ENCODE measurements at regions not wholly inside any gene's neighbourhood (a gene's known extent, or its start where the extent isn't known, plus 50 kb on each side); places are given as distances from the start of the nearest gene placed in this dataset.

- H3K4me1 ChIP-seq (ENCODE audit: control insufficient read depth in 1 of 2, insufficient read depth in 2 of 2, low read length in 2 of 2), result no peaks in the 10 kb centered on the region
- 94 to 98% methylated on average over 2 of the region's 2 CpGs for WGBS, 2 donors
- H3K27ac ChIP-seq (ENCODE audit: low read depth in 1 of 2, low read length in 2 of 2), result no peak overlapping the region
- no peak overlapping the region for H3K4me3 ChIP-seq (ENCODE audit: low read length in 2 of 2)
- no peaks in the 10 kb centered on the region for H3K27me3 ChIP-seq (ENCODE audit: control insufficient read depth in 1 of 2, insufficient read depth in 2 of 2, low read length in 1 of 2)
- ATAC-seq (ENCODE audit: low FRiP score) (no peak), DNase-seq (no peak)
- intact Hi-C loops (cut with DNase I), result no loop called here
- no peaks in the 10 kb centered on the region for H3K9me3 ChIP-seq (ENCODE audit: control insufficient read depth, low read length)
- no peaks in the 10 kb centered on the region for H3K36me3 ChIP-seq (ENCODE audit: control insufficient read depth in 1 of 2, insufficient read depth in 2 of 2, low read length in 1 of 2)
Observed at GRCh38 chr20:47941869-47942268, 156.6 kb upstream of the SULF2 start.

- no peak overlapping the region for H3K27ac ChIP-seq (ENCODE audit: low read depth in 1 of 2, low read length in 2 of 2)
- H3K9me3 ChIP-seq (ENCODE audit: control insufficient read depth, low read length), result no peaks in the 10 kb centered on the region
- DNase-seq (no peak), ATAC-seq (ENCODE audit: low FRiP score) (no peak)
- H3K4me3 ChIP-seq (ENCODE audit: low read length in 2 of 2), result no peak overlapping the region
- H3K4me1 ChIP-seq (ENCODE audit: control insufficient read depth in 1 of 2, insufficient read depth in 2 of 2, low read length in 2 of 2), result no peaks in the 10 kb centered on the region
- no peaks in the 10 kb centered on the region for H3K27me3 ChIP-seq (ENCODE audit: control insufficient read depth in 1 of 2, insufficient read depth in 2 of 2, low read length in 1 of 2)
- 94% methylated on average over 8 of the region's 8 CpGs for WGBS, 2 donors
- no peaks in the 10 kb centered on the region for H3K36me3 ChIP-seq (ENCODE audit: control insufficient read depth in 1 of 2, insufficient read depth in 2 of 2, low read length in 1 of 2)
- intact Hi-C loops (cut with DNase I), result no loop called here
Observed at GRCh38 chr20:47940101-47940813, 155.0 kb upstream of the SULF2 start.

- Histone ChIP-seq H3K9me3 (ENCODE audit: control insufficient read depth, low read length) (no peaks in the 10 kb centered on the region), H3K4me1 (ENCODE audit: control insufficient read depth in 1 of 2, insufficient read depth in 2 of 2, low read length in 2 of 2) (no peaks in the 10 kb centered on the region), H3K27ac (ENCODE audit: low read depth in 1 of 2, low read length in 2 of 2) (no peak overlapping the region), H3K36me3 (ENCODE audit: control insufficient read depth in 1 of 2, insufficient read depth in 2 of 2, low read length in 1 of 2) (no peaks in the 10 kb centered on the region), H3K4me3 (ENCODE audit: low read length in 2 of 2) (no peak overlapping the region), H3K27me3 (ENCODE audit: control insufficient read depth in 1 of 2, insufficient read depth in 2 of 2, low read length in 1 of 2) (no peaks in the 10 kb centered on the region)
- intact Hi-C loops (cut with DNase I), result no loop called here
- DNase-seq (no peak), ATAC-seq (ENCODE audit: low FRiP score) (no peak)
- WGBS, 2 donors, result 74% methylated on average over 6 of the region's 6 CpGs
Observed at GRCh38 chr20:47936612-47937011, 151.3 kb upstream of the SULF2 start.

- no peaks in the 10 kb centered on the region for H3K9me3 ChIP-seq (ENCODE audit: control insufficient read depth, low read length)
- H3K27me3 ChIP-seq (ENCODE audit: control insufficient read depth in 1 of 2, insufficient read depth in 2 of 2, low read length in 1 of 2), result no peaks in the 10 kb centered on the region
- H3K4me3 ChIP-seq (ENCODE audit: low read length in 2 of 2), result no peak overlapping the region
- ATAC-seq (ENCODE audit: low FRiP score) (no peak), DNase-seq (no peak)
- WGBS, 2 donors, result 86 to 87% methylated on average over 5 of the region's 5 CpGs
- H3K27ac ChIP-seq (ENCODE audit: low read depth in 1 of 2, low read length in 2 of 2), result no peak overlapping the region
- no peaks in the 10 kb centered on the region for H3K4me1 ChIP-seq (ENCODE audit: control insufficient read depth in 1 of 2, insufficient read depth in 2 of 2, low read length in 2 of 2)
- no peaks in the 10 kb centered on the region for H3K36me3 ChIP-seq (ENCODE audit: control insufficient read depth in 1 of 2, insufficient read depth in 2 of 2, low read length in 1 of 2)
- intact Hi-C loops (cut with DNase I), result no loop called here
Observed at GRCh38 chr20:47934761-47935160, 149.5 kb upstream of the SULF2 start.

- ATAC-seq (ENCODE audit: low FRiP score), result no peak
Observed at GRCh38 chr20:47931443-47931842, 146.2 kb upstream of the SULF2 start.

GRCh38 chr20:47931002-47931401 lies 145.7 kb upstream of the SULF2 start:
- intact Hi-C loops (cut with DNase I), result no loop called here
- Histone ChIP-seq H3K4me3 (ENCODE audit: low read length in 2 of 2) (no peak overlapping the region), H3K27me3 (ENCODE audit: control insufficient read depth in 1 of 2, insufficient read depth in 2 of 2, low read length in 1 of 2) (no peaks in the 10 kb centered on the region), H3K4me1 (ENCODE audit: control insufficient read depth in 1 of 2, insufficient read depth in 2 of 2, low read length in 2 of 2) (peaks cover 0 to 3% of the 10 kb centered on the region in 2 donors), H3K9me3 (ENCODE audit: control insufficient read depth, low read length) (no peaks in the 10 kb centered on the region), H3K36me3 (ENCODE audit: control insufficient read depth in 1 of 2, insufficient read depth in 2 of 2, low read length in 1 of 2) (no peaks in the 10 kb centered on the region), H3K27ac (ENCODE audit: low read depth in 1 of 2, low read length in 2 of 2) (no peak overlapping the region)
- ATAC-seq (ENCODE audit: low FRiP score) (no peak), DNase-seq (no peak)
- 94 to 100% methylated on average over 2 of the region's 2 CpGs for WGBS, 2 donors

More at GRCh38 chr20:47931443-47931842, 146.2 kb upstream of the SULF2 start:
- H3K9me3 ChIP-seq (ENCODE audit: control insufficient read depth, low read length), result no peaks in the 10 kb centered on the region
- no peak for DNase-seq
- WGBS, 2 donors, result 97% methylated on average over 7 of the region's 7 CpGs
- H3K4me1 ChIP-seq (ENCODE audit: control insufficient read depth in 1 of 2, insufficient read depth in 2 of 2, low read length in 2 of 2), result peaks cover 0 to 3% of the 10 kb centered on the region in 2 donors
- no peaks in the 10 kb centered on the region for H3K27me3 ChIP-seq (ENCODE audit: control insufficient read depth in 1 of 2, insufficient read depth in 2 of 2, low read length in 1 of 2)
- H3K4me3 ChIP-seq (ENCODE audit: low read length in 2 of 2), result no peak overlapping the region
- H3K27ac ChIP-seq (ENCODE audit: low read depth in 1 of 2, low read length in 2 of 2), result no peak overlapping the region
- H3K36me3 ChIP-seq (ENCODE audit: control insufficient read depth in 1 of 2, insufficient read depth in 2 of 2, low read length in 1 of 2), result no peaks in the 10 kb centered on the region
- intact Hi-C loops (cut with DNase I), result no loop called here

GRCh38 chr20:47929368-47930115 lies 144.3 kb upstream of the SULF2 start:
- H3K4me3 ChIP-seq (ENCODE audit: low read length in 2 of 2), result no peak overlapping the region
- intact Hi-C loops (cut with DNase I), result no loop called here
- WGBS, 2 donors, result 22 to 28% methylated on average over 6 of the region's 6 CpGs
- no peaks in the 10 kb centered on the region for H3K36me3 ChIP-seq (ENCODE audit: control insufficient read depth in 1 of 2, insufficient read depth in 2 of 2, low read length in 1 of 2)
- no peak for DNase-seq
- peaks cover 0 to 3% of the 10 kb centered on the region in 2 donors for H3K4me1 ChIP-seq (ENCODE audit: control insufficient read depth in 1 of 2, insufficient read depth in 2 of 2, low read length in 2 of 2)
- H3K27me3 ChIP-seq (ENCODE audit: control insufficient read depth in 1 of 2, insufficient read depth in 2 of 2, low read length in 1 of 2), result no peaks in the 10 kb centered on the region
- no peak for ATAC-seq (ENCODE audit: low FRiP score)
- peak overlapping the region in 1 of 2 donors; percentile 52 for H3K27ac ChIP-seq (ENCODE audit: low read depth in 1 of 2, low read length in 2 of 2)
- H3K9me3 ChIP-seq (ENCODE audit: control insufficient read depth, low read length), result no peaks in the 10 kb centered on the region

GRCh38 chr20:47927944-47928343 lies 142.7 kb upstream of the SULF2 start:
- H3K27ac ChIP-seq (ENCODE audit: low read depth in 1 of 2, low read length in 2 of 2), result no peak overlapping the region
- intact Hi-C loops (cut with DNase I), result no loop called here

GRCh38 chr20:47927385-47927851 lies 142.1 kb upstream of the SULF2 start:
- WGBS, 2 donors, result 74 to 85% methylated on average over 5 of the region's 5 CpGs
- DNase-seq, result no peak
- Histone ChIP-seq H3K27me3 (ENCODE audit: control insufficient read depth in 1 of 2, insufficient read depth in 2 of 2, low read length in 1 of 2) (no peaks in the 10 kb centered on the region), H3K36me3 (ENCODE audit: control insufficient read depth in 1 of 2, insufficient read depth in 2 of 2, low read length in 1 of 2) (no peaks in the 10 kb centered on the region), H3K9me3 (ENCODE audit: control insufficient read depth, low read length) (no peaks in the 10 kb centered on the region), H3K4me3 (ENCODE audit: low read length in 2 of 2) (no peak overlapping the region), H3K4me1 (ENCODE audit: control insufficient read depth in 1 of 2, insufficient read depth in 2 of 2, low read length in 2 of 2) (peaks cover 0 to 3% of the 10 kb centered on the region in 2 donors), H3K27ac (ENCODE audit: low read depth in 1 of 2, low read length in 2 of 2) (no peak overlapping the region)
- ATAC-seq (ENCODE audit: low FRiP score), result no peak
- intact Hi-C loops (cut with DNase I), result no loop called here

More at GRCh38 chr20:47927944-47928343, 142.7 kb upstream of the SULF2 start:
- ATAC-seq (ENCODE audit: low FRiP score), result no peak
- DNase-seq, result no peak
- Histone ChIP-seq H3K9me3 (ENCODE audit: control insufficient read depth, low read length) (no peaks in the 10 kb centered on the region), H3K4me1 (ENCODE audit: control insufficient read depth in 1 of 2, insufficient read depth in 2 of 2, low read length in 2 of 2) (peaks cover 0 to 3% of the 10 kb centered on the region in 2 donors), H3K4me3 (ENCODE audit: low read length in 2 of 2) (no peak overlapping the region), H3K27me3 (ENCODE audit: control insufficient read depth in 1 of 2, insufficient read depth in 2 of 2, low read length in 1 of 2) (no peaks in the 10 kb centered on the region), H3K36me3 (ENCODE audit: control insufficient read depth in 1 of 2, insufficient read depth in 2 of 2, low read length in 1 of 2) (no peaks in the 10 kb centered on the region)

Measured in aorta (tissue), 5 donors.